NCI-H1417 treated with DMSO at 0.1 percent for 48 hours (cell line): ENCODE measurements at regions not wholly inside any gene's neighbourhood (a gene's known extent, or its start where the extent isn't known, plus 50 kb on each side); places are given as distances from the start of the nearest gene placed in this dataset.

ENCODE experiments used
- DNase-seq: peaks from one replicate; lab custom pipeline; 2025; lab: John Stamatoyannopoulos, UW

DNA sequence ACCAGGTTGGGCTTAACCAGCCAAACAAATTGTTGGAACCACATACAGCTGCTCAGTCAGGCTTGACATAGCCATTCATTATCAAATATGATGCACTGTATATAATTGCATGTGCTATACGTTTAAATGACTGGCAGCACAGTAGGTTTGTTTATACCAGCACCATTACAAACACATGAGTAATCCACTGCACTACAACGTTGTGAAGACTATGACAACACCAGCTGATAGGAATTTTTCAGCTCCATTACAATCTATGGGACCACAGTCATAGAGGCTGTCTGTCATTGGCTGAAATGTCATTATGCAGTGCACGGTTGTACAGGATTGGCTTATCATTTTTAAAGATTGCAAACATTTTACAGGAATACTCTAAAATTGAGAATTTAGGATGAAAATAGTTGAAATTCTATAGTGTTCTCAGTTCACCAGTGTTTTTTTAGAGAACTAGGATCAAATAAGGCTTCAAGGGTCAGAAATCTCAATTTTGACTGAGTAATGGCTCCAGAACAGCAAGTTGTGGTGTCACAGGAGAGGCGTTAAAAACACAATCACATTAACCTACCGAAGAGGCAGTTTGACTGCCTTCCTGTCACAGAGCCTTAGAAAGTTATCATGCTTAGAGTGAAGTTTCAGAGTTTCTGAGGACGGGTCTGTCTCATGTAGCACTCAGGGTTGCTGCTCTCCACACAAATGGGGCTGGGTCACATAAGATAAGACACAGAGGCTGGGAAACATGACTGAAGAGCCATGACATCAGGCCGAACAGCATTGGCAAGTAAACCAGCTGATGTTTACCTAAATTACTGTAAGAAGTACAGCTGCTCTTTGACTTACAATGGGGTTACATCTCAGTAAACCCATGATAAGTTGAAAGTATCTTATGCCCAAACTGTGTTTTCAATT lies 60.7 kb upstream of the SMLR1 start:
- DNase-seq: no peak

DNA sequence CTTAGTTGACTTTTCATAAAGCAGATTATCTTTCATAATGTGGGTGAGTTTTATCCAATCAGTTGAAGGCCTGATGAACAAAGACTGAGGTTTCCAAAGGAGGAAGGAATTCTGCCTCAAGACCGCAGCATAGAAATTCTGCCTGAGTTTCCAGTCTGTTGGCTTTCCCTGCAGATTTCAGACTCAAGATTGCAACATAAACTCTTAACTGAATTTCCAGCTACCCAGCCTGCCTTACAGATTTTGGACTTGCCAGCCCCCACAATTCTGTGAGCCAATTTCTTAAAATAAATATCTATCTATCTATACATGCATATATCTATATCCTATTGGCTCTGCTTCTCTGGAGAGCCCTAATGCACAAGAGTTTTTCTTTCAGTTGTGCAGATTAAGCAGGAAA lies 57.3 kb upstream of the SMLR1 start:
- no peak for DNase-seq

DNA sequence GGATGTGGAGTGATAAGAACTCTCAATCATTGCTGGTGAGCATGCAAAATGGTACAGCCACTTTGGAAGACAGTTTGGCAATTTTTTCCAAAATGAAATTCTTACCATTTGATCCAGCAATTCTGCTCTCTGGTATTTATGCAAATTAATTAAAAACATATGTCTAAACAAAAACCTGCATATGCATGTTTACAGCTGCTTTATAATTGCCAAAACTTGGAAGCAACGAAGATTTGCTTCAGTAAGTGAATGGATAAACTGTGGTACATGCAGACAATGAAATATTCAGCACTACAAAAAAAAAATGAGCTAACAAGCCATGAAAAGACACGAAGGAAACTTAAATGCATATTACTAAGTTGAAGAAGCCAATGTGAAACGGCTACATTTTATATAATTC lies 55.5 kb upstream of the SMLR1 start:
- no peak for DNase-seq

DNA sequence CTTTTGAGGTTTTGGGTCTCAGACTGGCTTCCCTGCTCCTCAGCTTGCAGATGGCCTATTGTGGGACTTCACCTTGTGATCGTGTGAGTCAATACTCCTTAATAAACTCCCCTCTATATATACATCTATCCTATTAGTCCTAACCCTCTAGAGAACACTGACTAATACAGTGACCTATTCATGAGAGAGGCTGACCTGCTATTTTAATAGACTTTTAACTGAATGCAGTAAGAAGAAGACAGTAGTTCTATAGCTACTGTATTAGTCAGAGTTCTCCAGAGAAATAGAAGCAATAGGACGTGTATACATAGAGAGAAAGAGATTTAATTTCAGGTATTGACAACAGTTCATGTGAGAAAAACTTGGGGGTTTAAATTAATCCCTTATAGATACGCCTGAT lies 53.3 kb upstream of the SMLR1 start:
- DNase-seq: no peak

DNA sequence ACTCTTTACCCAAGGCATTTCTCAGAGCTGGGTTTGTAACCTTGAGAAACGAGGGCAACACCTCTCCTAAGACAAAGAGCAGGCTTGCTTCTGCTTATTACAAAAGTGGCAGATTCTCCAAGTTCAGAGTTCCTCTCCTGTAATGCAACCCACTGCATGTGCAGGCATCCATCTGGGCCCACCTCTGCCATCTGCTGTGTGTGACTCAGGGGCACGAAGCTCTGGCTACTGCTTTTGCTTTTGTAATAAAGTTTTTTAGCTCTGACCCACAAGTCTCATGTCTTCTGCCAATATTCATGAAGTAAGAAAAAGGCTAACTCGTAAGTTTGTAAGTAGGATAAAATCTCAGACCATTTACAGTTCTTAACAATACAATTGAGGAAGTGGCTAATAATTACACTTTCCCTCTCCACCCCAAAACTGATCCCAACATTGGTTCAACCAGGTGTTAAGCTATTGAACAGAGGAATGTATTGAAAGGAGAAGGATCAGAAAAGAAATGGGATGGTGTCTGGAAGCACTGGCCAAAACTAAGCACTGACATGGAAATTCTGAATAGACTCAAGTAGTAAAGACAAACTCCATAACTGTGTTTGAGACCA lies 51.7 kb upstream of the SMLR1 start:
- no peak for DNase-seq

DNA sequence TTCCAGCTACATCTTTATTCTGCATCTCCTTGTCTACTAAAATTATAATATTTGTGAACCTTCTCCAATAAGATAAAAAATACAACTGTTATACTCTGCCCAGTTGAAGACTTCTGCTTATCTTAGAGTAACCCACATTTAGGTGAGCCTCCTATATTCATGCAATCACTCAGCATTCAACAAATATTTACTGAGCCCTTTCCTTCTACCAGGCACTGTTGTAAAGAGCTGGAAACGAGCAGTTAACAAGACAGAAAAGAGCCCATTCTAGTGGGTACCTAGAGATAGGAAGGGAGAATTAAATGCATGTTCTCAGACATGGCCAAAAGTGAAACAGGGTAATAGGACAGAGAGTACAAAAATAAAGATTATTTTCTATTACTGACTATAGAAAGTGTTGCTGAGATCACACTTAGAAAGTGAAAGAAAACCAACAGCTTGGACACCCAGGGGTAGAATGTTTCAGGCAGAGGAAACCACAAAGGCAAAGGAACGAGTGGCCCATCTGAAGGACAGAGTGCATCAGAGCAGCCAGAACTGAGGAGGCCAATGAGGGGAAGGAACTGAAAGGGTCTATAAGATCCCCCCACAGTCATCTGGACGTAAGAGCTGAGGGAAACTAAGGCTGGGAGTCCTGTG lies 50.8 kb upstream of the SMLR1 start:
- DNase-seq: no peak
